PC-9 (cell line): ENCODE measurements at regions not wholly inside any gene's neighbourhood (a gene's known extent, or its start where the extent isn't known, plus 50 kb on each side); places are given as distances from the start of the nearest gene placed in this dataset.
"Not testable (repeated sequence)": the region's sequence is repeated elsewhere in the genome, so short reads cannot be mapped to it uniquely, and the experiment has no call there.

ENCODE experiments used
- EZH2 ChIP-seq: fragments of 200-600 bp; sonication (generic); IDR thresholded peaks from 2 replicates; pipeline ENCODE4 v1.8.0; 2017; ENCODE audit warnings: antibody characterized with exemption, low read depth
- TF ChIP-seq, protein P1 (sequence below): fragments of 200-600 bp; sonication (generic); conservative IDR thresholded peaks from 2 replicates; pipeline ENCODE4 v1.6.1; 2017; ENCODE audit warnings: mixed run types, antibody characterized with exemption, mild to moderate bottlenecking, moderate library complexity

DNA sequence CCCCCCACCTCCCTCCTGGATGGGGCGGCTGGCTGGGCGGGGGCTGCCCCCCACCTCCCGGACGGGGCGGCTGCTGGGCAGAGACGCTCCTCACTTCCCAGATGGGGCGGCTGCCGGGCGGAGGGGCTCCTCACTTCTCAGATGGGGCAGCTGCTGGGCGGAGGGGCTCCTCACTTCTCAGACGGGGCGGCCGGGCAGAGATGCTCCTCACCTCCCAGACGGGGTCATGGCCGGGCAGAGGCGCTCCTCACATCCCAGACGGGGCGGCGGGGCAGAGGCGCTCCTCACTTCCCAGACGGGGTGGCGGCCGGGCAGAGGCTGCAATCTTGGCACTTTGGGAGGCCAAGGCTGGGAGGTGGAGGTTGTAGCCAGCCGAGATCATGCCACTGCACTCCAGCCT lies 280.8 kb downstream of the SOCS6 start:
- TF ChIP-seq, protein P1, sequence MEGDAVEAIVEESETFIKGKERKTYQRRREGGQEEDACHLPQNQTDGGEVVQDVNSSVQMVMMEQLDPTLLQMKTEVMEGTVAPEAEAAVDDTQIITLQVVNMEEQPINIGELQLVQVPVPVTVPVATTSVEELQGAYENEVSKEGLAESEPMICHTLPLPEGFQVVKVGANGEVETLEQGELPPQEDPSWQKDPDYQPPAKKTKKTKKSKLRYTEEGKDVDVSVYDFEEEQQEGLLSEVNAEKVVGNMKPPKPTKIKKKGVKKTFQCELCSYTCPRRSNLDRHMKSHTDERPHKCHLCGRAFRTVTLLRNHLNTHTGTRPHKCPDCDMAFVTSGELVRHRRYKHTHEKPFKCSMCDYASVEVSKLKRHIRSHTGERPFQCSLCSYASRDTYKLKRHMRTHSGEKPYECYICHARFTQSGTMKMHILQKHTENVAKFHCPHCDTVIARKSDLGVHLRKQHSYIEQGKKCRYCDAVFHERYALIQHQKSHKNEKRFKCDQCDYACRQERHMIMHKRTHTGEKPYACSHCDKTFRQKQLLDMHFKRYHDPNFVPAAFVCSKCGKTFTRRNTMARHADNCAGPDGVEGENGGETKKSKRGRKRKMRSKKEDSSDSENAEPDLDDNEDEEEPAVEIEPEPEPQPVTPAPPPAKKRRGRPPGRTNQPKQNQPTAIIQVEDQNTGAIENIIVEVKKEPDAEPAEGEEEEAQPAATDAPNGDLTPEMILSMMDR: not testable (repeated sequence)
- TF ChIP-seq EZH2: not testable (repeated sequence)
